GM19025 (cell line): ENCODE measurements at regions not wholly inside any gene's neighbourhood (a gene's known extent, or its start where the extent isn't known, plus 50 kb on each side); places are given as distances from the start of the nearest gene placed in this dataset.
"Not testable (repeated sequence)": the region's sequence is repeated elsewhere in the genome, so short reads cannot be mapped to it uniquely, and the experiment has no call there.

ENCODE experiments used
- ATAC-seq: cut with Tn5 transposase; IDR thresholded peaks from one replicate; pipeline ENCODE4 v1.9.1; 2021; ENCODE audit warnings: mild to moderate bottlenecking, low read depth, moderate library complexity; ENCODE audit not compliant: unreplicated experiment

DNA sequence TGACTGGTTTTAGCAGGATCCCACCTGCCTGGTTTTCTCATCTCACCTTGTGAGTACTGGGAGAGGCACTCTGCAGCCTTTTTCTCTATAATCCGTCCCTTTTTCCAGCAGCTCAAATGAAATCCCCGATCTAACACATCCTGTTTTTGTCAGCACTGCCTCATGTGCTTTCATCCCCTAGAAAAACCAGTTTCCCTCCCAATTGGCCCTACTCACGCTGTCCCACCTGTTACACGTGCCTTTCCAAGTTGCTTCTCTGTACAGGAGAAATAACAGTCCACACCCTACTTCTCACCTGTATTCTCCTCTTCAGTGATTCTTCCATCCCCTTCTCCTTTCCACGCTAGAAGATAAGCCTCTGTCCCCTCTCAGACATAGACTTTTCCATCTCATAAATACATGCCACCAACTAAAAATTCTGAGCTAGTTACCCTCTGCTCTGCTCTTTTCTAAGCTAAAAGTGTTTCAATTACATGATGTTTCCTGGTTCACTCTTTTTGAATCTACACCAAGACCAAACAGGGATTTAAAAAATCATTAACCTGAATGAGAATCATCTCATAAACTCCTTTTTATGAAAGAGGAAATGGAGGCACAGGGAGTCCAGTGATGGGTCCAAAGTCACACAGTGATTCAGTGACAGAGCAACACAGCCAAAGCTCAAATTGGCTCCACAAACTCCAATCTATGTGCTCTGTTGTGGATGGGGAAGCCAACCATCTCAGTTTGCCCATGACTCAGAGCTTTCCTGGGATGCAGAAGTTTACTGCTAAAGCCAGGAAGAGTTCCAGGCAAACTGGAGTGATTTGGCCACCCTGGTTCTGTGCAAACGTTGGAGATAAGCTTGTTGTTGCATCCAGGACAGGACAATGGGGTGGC is 240.0 kb upstream of the TMEM132C start:
- no peak for ATAC-seq

DNA sequence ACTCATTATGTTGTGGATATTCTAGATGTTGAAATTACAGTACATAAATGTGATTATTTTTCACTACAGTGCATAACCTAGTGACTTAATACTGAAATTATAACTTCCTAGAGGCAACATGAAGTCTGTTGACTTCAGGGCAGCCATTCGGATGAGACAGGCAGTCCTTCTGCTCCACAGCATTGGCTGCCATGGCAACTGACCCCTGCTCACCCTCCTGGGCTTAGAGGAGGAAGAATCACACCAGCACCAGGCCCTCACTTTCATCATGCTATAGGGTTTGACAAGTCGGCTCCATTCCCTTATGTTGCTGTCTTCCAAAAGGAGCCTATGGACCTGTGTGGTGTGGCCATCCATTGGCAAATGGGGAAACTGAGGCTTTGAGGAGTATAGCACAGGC is 233.5 kb upstream of the TMEM132C start:
- no peak for ATAC-seq

- ATAC-seq: no peak
These were observed 226.0 kb upstream of the TMEM132C start for GRCh38 chr12:128040971-128041370.

DNA sequence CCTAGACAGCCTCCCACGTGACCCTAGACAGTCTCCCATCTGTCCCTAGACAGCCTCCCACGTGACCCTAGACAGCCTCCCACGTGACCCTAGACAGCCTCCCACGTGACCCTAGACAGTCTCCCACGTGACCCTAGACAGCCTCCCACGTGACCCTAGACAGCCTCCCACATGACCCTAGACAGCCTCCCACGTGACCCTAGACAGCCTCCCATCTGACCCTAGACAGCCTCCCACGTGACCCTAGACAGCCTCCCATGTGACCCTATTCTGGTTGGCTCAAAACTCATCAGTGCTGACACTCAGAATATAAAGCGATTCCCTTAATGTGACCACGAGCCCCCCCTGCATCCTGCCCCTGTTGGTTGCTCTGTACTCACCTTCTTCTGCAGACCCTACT is 224.7 kb upstream of the TMEM132C start:
- ATAC-seq: not testable (repeated sequence)

- ATAC-seq: no peak
These were observed 224.1 kb upstream of the TMEM132C start for GRCh38 chr12:128042825-128043224.

GRCh38 chr12:128043317-128043716 is 223.7 kb upstream of the TMEM132C start:
- ATAC-seq: no peak

DNA sequence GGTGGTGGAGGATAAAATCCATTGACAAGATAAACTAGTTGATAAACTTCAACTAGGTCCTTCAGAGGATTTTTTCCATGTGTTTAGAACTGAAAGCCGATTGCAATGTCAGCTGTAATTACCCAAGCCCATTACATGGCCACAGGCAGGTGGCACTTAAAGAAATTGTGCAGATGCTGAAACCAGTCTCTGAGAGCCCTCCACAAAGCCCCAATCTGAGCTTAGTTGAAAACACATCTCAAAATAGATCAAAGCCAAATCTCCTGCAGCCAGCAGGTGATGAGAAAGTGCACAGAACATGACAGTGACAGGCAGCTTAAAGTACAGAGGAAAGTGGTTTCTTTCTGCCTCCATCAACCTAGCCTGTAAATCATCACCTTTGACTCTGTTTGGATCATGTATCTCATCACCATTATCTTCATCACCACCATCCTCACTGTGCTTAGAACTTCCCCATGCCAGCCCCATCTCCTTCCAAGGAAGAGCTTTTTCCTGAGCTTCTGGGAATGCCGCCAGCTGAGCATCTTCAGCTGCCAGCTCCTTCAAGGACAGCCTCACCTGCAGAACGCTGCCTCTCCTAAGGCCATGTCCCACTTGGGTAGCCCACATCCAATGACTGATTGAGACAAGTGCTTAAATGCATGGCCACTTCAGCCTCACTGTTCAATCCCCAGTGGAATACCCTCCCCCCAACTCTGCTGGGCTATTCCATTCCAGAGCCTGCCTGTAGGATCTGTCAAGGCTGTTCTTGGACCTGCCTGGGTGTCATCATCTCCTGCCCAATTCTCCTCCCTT is 219.5 kb upstream of the TMEM132C start:
- ATAC-seq: no peak

GRCh38 chr12:128052331-128052730 is 214.6 kb upstream of the TMEM132C start:
- no peak for ATAC-seq

- ATAC-seq: no peak
These were observed 214.2 kb upstream of the TMEM132C start for GRCh38 chr12:128052777-128053176.

DNA sequence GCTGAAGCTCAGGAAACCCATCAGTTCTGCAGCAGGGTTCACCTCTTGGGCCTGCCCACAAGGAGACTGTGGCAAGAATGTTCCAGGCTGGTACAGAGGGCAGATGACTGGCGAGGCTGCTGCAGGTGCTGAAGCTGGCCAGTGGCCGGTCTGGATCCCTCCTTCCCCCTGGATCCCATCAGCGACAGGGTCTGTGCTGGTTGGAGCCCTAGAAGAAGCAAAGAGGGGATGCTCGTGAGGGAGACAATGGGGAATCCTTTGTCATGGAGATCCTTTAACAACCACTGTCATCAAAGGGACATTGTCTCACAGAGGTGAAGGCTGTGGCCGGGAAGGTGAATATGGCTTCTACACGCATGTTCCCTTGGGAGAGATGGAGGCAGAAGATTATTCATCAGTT is 211.4 kb upstream of the TMEM132C start:
- no peak for ATAC-seq

- ATAC-seq: no peak
These were observed 210.7 kb upstream of the TMEM132C start for GRCh38 chr12:128056136-128056801.

DNA sequence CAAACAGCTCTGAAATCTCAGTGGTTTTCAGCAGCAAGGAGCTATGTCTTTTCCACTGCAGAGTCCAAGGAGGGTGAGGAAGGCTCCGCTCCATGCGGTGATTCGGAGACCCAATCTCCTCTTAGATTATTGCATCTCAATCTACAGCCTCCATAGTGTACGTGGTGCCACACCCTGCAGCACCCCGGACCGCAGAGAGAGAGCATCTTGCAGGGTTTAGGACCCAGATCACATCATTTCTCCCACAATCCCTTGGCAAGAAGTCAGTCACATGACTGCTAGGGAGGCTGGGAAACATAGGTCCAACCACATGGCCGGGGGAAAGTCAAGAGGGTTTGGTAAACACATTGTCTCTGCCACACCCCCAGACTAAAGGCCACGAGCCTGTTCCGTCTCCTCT is 209.4 kb upstream of the TMEM132C start:
- ATAC-seq: no peak

DNA sequence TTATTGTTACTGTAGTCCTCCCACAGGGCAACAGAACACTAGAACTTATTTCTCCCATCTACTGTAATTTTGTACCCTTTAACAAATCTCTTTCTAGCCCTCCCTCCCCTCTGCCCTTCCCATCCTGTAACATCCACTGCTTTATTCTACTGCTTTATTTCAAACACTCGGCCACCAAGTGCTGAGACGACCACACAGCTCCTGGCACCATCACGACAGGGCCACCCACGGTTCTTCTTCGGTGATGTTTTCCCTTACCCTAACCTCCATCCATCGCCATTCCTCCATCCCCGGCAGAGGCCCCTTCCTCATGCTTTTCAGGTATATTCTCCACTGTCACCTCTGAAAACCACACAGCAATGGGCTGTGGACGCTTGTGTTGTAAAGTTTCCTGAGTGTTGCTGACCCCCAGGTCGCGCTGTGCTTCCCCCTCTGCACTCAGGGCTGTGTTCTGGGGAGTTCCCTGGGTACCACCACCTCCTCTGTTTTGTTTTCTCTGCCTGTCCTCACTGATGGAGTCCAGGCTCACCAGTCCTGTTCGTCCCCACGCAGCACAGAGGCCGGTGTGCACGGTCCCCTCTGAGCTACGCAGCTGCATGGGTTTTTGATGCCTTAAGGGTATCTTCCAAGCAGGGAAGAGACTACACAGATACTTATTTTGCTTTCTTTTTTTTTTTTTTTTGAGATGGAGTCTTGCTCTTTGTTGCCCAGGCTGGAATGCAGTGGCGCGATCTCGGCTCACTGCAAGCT is 207.2 kb upstream of the TMEM132C start:
- ATAC-seq: no peak

DNA sequence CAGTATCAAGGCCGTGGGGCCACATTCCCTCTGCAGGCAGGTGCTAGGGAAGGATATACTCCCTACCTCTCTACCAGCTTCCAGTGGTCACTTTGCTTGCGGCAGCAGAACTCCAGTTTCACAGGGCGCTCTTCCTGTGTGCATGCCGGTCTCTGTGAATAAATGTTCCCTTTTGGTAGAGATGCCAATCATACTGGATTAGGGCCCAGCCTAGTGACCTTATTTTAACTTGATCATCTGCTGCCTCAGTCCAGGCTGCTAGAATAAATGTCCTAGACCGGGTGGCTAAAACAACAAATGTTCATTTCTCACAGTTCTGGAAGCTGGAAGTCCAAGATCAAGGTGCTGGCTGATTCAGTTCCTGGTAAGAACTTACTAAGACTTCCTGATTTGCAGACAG is 198.8 kb upstream of the TMEM132C start:
- no peak for ATAC-seq

DNA sequence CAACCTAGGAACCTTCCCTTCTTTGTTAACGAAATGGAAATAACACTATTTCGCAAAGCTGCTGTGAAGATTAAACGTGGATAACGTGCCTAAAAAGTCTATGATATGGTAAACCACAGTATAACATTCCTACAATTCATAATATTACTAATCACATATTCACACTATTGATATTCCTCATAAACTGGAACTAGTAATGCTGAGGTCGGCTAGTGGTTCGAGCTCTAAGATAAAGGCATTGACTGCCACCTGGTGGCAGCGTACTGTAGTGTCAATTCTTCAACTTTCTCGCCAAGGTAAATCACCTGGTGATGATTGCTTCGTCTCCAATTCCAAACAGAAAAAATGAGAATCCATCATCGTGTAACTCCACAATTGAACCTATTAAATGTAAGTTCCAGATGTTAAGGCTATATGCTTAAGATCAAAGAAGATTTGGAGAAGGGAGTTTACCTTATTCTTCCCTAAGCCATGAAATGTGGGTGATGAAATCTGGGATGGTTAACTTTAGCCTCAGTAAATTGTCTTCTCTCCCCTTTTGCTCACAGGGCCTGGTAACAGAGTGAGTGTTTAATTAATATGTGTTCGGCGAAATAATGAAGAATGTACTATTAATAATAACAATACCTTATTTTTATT is 197.5 kb upstream of the TMEM132C start:
- no peak for ATAC-seq

GRCh38 chr12:128073937-128074336 is 193.0 kb upstream of the TMEM132C start:
- no peak for ATAC-seq

DNA sequence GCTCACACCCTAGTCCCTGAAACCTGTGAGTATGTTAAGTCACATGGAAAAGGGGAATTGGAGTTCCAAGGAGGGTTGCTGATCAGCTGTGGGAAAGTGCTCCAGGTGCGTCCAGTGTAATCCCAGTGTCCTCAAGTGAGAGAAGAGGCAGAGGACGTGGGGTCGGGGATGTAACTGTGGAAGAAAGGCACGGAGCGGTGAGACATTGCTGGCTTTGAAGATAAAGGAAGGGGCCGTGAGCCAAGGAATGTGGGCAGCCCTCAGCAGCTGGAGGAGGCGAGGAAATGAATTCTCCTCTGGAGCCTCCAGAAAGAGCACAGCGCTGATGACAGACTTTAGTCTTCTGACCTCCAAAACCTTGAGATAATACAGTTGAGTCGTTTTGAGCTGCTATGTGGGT is 191.6 kb upstream of the TMEM132C start:
- no peak for ATAC-seq

GRCh38 chr12:128076188-128076587 is 190.8 kb upstream of the TMEM132C start:
- ATAC-seq: no peak

DNA sequence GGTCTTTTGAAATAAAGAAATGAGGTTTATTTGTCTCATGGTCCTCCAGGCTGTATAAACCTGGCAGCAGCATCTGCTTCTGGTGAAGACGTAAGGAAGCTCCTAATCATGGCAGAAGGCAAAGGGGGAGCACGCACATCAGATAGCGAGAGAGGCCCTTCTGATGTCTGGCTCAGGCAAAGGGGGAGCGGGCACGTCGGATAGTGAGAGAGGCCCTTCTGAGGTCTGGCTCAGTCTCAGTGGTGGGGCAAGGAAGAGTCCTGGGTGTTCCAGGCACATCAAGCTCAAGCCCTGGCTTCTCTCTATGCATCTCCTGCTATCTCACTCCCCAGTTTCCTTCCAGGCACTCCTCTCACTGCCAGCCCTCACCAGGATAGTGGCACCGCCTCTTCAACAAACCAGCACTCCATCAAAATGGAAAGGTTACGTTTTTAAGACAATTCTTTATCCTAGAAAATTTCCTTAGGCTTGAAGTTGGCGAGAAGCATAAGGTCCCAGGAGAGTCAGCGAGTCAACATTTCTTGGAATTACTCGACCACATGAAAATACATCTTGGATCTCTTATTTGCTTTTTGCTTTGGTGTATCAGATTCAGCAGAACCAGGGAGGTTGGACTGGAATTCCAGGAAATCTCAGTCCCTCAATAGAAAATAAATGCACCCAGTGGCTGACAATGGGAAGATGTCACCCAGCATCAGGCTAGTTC is 189.6 kb upstream of the TMEM132C start:
- no peak for ATAC-seq
